Loucy (cell line): ENCODE measurements at regions not wholly inside any gene's neighbourhood (a gene's known extent, or its start where the extent isn't known, plus 50 kb on each side); places are given as distances from the start of the nearest gene placed in this dataset.

Experiments used
- CTCF ChIP-seq: fragments of 200-600 bp; sonication (generic); conservative IDR thresholded peaks from 2 replicates; pipeline ENCODE4 v1.5.1; 2014; ENCODE audit warnings: mild to moderate bottlenecking, antibody characterized with exemption, low read length
- EZH2phosphoT487 ChIP-seq: fragments of 200-600 bp; IDR thresholded peaks from 2 replicates; pipeline ENCODE4 v1.6.1; 2018; ENCODE audit warnings: antibody characterized with exemption, mild to moderate bottlenecking, moderate library complexity, borderline replicate concordance

GRCh38 chr10:31605861-31606525 lies 287.0 kb downstream of the ZEB1 start:
- TF ChIP-seq CTCF (no peak), EZH2phosphoT487 (no peak)
